ENCODE measurements at regions not wholly inside any gene's neighbourhood (a gene's known extent, or its start where the extent isn't known, plus 50 kb on each side); places are given as distances from the start of the nearest gene placed in this dataset.

DNA sequence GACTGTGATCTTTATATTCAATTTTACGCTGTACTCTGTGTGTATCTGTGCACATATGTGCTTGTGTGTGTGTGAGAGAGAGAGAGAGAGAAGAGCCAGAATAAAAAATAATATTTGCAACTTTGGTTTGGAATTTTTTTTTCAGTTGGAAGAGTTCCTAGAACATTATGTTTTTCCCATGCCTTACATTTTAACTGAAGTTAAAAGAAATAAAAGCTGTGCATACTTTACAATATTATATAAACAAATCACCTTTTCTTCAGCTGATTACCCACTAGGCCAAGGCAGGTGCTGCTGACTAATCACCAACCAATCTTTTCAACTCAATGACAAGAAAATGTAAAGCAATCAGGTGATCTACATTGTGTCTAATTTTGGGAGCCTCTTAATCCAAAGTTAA, 366.3 kb downstream of the NYAP2 start:
- no peak overlapping the region for H3K4me3 ChIP-seq
- H3K9me3 Mint-ChIP-seq: no peaks in the 10 kb centered on the region
- ATAC-seq (no peak), DNase-seq (ENCODE audit: low spot score) (no peak)
- H3K27me3 Mint-ChIP-seq (ENCODE audit: insufficient read depth, low read depth, poor library complexity): no peaks in the 10 kb centered on the region
- no peaks in the 10 kb centered on the region for H3K4me1 ChIP-seq (ENCODE audit: insufficient read depth)
- no peaks in the 10 kb centered on the region for H4K20me1 ChIP-seq (replicated peaks; ENCODE audit: insufficient read depth)
- TF ChIP-seq, protein P1, sequence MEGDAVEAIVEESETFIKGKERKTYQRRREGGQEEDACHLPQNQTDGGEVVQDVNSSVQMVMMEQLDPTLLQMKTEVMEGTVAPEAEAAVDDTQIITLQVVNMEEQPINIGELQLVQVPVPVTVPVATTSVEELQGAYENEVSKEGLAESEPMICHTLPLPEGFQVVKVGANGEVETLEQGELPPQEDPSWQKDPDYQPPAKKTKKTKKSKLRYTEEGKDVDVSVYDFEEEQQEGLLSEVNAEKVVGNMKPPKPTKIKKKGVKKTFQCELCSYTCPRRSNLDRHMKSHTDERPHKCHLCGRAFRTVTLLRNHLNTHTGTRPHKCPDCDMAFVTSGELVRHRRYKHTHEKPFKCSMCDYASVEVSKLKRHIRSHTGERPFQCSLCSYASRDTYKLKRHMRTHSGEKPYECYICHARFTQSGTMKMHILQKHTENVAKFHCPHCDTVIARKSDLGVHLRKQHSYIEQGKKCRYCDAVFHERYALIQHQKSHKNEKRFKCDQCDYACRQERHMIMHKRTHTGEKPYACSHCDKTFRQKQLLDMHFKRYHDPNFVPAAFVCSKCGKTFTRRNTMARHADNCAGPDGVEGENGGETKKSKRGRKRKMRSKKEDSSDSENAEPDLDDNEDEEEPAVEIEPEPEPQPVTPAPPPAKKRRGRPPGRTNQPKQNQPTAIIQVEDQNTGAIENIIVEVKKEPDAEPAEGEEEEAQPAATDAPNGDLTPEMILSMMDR (conservative IDR thresholded peaks at IDR 0.05; ENCODE audit: low read depth in 2 of 2): no peak
- TF ChIP-seq NANOG (IDR thresholded peaks at IDR 0.05; ENCODE audit: borderline replicate concordance) (no peak), ZNF331 (CRISPR knock-in tag; IDR thresholded peaks at IDR 0.05; ENCODE audit: low read depth) (no peak), JUNB (IDR thresholded peaks at IDR 0.05; ENCODE audit: unreplicated experiment) (no peak), POLR2AphosphoS5 (IDR thresholded peaks at IDR 0.05; ENCODE audit: low read depth) (no peak), EZH2 (IDR thresholded peaks at IDR 0.05; ENCODE audit: low read depth, unreplicated experiment) (no peak), CREB1 (CRISPR knock-in tag; IDR thresholded peaks at IDR 0.05; ENCODE audit: low read depth) (no peak), STAT1 (IDR thresholded peaks at IDR 0.05; ENCODE audit: unreplicated experiment) (no peak), ZNF114 (CRISPR knock-in tag; IDR thresholded peaks at IDR 0.05) (no peak)
- TF ChIP-seq, protein P2, sequence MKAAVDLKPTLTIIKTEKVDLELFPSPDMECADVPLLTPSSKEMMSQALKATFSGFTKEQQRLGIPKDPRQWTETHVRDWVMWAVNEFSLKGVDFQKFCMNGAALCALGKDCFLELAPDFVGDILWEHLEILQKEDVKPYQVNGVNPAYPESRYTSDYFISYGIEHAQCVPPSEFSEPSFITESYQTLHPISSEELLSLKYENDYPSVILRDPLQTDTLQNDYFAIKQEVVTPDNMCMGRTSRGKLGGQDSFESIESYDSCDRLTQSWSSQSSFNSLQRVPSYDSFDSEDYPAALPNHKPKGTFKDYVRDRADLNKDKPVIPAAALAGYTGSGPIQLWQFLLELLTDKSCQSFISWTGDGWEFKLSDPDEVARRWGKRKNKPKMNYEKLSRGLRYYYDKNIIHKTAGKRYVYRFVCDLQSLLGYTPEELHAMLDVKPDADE (IDR thresholded peaks at IDR 0.05): no peak
- TF ChIP-seq, protein P3, sequence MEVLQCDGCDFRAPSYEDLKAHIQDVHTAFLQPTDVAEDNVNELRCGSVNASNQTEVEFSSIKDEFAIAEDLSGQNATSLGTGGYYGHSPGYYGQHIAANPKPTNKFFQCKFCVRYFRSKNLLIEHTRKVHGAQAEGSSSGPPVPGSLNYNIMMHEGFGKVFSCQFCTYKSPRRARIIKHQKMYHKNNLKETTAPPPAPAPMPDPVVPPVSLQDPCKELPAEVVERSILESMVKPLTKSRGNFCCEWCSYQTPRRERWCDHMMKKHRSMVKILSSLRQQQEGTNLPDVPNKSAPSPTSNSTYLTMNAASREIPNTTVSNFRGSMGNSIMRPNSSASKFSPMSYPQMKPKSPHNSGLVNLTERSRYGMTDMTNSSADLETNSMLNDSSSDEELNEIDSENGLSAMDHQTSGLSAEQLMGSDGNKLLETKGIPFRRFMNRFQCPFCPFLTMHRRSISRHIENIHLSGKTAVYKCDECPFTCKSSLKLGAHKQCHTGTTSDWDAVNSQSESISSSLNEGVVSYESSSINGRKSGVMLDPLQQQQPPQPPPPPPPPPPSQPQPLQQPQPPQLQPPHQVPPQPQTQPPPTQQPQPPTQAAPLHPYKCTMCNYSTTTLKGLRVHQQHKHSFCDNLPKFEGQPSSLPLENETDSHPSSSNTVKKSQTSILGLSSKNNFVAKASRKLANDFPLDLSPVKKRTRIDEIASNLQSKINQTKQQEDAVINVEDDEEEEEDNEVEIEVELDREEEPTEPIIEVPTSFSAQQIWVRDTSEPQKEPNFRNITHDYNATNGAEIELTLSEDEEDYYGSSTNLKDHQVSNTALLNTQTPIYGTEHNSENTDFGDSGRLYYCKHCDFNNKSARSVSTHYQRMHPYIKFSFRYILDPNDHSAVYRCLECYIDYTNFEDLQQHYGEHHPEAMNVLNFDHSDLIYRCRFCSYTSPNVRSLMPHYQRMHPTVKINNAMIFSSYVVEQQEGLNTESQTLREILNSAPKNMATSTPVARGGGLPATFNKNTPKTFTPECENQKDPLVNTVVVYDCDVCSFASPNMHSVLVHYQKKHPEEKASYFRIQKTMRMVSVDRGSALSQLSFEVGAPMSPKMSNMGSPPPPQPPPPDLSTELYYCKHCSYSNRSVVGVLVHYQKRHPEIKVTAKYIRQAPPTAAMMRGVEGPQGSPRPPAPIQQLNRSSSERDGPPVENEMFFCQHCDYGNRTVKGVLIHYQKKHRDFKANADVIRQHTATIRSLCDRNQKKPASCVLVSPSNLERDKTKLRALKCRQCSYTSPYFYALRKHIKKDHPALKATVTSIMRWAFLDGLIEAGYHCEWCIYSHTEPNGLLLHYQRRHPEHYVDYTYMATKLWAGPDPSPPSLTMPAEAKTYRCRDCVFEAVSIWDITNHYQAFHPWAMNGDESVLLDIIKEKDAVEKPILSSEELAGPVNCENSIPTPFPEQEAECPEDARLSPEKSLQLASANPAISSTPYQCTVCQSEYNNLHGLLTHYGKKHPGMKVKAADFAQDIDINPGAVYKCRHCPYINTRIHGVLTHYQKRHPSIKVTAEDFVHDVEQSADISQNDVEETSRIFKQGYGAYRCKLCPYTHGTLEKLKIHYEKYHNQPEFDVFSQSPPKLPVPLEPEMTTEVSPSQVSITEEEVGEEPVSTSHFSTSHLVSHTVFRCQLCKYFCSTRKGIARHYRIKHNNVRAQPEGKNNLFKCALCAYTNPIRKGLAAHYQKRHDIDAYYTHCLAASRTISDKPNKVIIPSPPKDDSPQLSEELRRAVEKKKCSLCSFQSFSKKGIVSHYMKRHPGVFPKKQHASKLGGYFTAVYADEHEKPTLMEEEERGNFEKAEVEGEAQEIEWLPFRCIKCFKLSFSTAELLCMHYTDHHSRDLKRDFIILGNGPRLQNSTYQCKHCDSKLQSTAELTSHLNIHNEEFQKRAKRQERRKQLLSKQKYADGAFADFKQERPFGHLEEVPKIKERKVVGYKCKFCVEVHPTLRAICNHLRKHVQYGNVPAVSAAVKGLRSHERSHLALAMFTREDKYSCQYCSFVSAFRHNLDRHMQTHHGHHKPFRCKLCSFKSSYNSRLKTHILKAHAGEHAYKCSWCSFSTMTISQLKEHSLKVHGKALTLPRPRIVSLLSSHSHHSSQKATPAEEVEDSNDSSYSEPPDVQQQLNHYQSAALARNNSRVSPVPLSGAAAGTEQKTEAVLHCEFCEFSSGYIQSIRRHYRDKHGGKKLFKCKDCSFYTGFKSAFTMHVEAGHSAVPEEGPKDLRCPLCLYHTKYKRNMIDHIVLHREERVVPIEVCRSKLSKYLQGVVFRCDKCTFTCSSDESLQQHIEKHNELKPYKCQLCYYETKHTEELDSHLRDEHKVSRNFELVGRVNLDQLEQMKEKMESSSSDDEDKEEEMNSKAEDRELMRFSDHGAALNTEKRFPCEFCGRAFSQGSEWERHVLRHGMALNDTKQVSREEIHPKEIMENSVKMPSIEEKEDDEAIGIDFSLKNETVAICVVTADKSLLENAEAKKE (CRISPR knock-in tag; IDR thresholded peaks at IDR 0.05): no peak
- TF ChIP-seq, protein P4, sequence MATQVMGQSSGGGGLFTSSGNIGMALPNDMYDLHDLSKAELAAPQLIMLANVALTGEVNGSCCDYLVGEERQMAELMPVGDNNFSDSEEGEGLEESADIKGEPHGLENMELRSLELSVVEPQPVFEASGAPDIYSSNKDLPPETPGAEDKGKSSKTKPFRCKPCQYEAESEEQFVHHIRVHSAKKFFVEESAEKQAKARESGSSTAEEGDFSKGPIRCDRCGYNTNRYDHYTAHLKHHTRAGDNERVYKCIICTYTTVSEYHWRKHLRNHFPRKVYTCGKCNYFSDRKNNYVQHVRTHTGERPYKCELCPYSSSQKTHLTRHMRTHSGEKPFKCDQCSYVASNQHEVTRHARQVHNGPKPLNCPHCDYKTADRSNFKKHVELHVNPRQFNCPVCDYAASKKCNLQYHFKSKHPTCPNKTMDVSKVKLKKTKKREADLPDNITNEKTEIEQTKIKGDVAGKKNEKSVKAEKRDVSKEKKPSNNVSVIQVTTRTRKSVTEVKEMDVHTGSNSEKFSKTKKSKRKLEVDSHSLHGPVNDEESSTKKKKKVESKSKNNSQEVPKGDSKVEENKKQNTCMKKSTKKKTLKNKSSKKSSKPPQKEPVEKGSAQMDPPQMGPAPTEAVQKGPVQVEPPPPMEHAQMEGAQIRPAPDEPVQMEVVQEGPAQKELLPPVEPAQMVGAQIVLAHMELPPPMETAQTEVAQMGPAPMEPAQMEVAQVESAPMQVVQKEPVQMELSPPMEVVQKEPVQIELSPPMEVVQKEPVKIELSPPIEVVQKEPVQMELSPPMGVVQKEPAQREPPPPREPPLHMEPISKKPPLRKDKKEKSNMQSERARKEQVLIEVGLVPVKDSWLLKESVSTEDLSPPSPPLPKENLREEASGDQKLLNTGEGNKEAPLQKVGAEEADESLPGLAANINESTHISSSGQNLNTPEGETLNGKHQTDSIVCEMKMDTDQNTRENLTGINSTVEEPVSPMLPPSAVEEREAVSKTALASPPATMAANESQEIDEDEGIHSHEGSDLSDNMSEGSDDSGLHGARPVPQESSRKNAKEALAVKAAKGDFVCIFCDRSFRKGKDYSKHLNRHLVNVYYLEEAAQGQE (IDR thresholded peaks at IDR 0.05; ENCODE audit: unreplicated experiment): no peak
- H3K4me3 Mint-ChIP-seq: no peak overlapping the region
- H3K36me3 ChIP-seq (ENCODE audit: insufficient read depth): no peaks in the 10 kb centered on the region
- H3K27ac Mint-ChIP-seq: no peak overlapping the region
- H3K27ac ChIP-seq (ENCODE audit: low read depth): no peak overlapping the region
- H3K4me1 Mint-ChIP-seq: no peaks in the 10 kb centered on the region
- peaks cover 7% of the 10 kb centered on the region; the same call in 1 of the 2 replicates for H3K9me2 ChIP-seq (ENCODE audit: insufficient read depth)
- H3K79me2 ChIP-seq (replicated peaks; ENCODE audit: insufficient read depth): no peaks in the 10 kb centered on the region
- no peaks in the 10 kb centered on the region for H3F3A ChIP-seq (replicated peaks; ENCODE audit: low read depth)
- H2AFZ ChIP-seq: no peak overlapping the region
- no peaks in the 10 kb centered on the region for H3K36me3 Mint-ChIP-seq (ENCODE audit: low read depth)
- no peaks in the 10 kb centered on the region for H3K27me3 ChIP-seq (ENCODE audit: insufficient read depth)
- no peak overlapping the region for H3K4me2 ChIP-seq
